ENCODE measurements at regions not wholly inside any gene's neighbourhood (a gene's known extent, or its start where the extent isn't known, plus 50 kb on each side); places are given as distances from the start of the nearest gene placed in this dataset.

- ATAC-seq (replicated peaks) (no peak), DNase-seq (no peak)
- Mint-ChIP-seq H3K27ac (no peak overlapping the region), H3K36me3 (no peaks in the 10 kb centered on the region), H3K9me3 (no peaks in the 10 kb centered on the region), H3K4me1 (no peaks in the 10 kb centered on the region), H3K27me3 (no peaks in the 10 kb centered on the region), H3K4me3 (no peak overlapping the region)
These were observed 387.1 kb downstream of the IPMK start for GRCh38 chr10:57880446-57881227.

DNA sequence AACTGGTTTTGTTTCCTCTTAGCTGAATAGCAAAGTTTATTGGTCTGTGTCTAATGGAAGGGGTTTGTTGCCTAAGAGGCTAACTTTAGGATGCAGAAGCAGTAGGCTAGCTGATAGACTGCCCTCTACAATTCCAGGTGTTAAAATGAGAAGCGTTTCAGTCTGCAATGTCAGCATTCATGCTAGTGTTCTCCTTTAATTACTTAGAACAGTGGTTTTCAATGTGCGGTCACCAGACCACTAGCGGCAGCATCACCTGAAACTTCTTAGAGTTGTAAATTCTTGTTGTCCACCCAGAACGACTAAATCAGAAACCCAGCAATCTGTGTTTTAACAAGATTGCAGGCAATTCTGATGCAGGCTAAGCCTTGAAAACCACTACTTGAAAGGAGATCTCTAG is 392.9 kb downstream of the IPMK start:
- H3K27me3 Mint-ChIP-seq = no peaks in the 10 kb centered on the region
- no peak overlapping the region for H3K4me3 Mint-ChIP-seq
- H3K27ac Mint-ChIP-seq = no peak overlapping the region
- peaks cover 0 to 4% of the 10 kb centered on the region in 2 donors for H3K9me3 Mint-ChIP-seq
- no peaks in the 10 kb centered on the region for H3K36me3 Mint-ChIP-seq
- ATAC-seq (replicated peaks) = no peak
- no peaks in the 10 kb centered on the region for H3K4me1 Mint-ChIP-seq
- no peak for DNase-seq

GRCh38 chr10:57867241-57867640 is 400.5 kb downstream of the IPMK start:
- Mint-ChIP-seq H3K4me1 (no peaks in the 10 kb centered on the region), H3K36me3 (no peaks in the 10 kb centered on the region), H3K9me3 (peaks cover 1 to 4% of the 10 kb centered on the region in 2 donors), H3K27ac (no peak overlapping the region), H3K4me3 (no peak overlapping the region), H3K27me3 (no peaks in the 10 kb centered on the region)
- ATAC-seq (replicated peaks) = no peak
- no peak for DNase-seq

DNA sequence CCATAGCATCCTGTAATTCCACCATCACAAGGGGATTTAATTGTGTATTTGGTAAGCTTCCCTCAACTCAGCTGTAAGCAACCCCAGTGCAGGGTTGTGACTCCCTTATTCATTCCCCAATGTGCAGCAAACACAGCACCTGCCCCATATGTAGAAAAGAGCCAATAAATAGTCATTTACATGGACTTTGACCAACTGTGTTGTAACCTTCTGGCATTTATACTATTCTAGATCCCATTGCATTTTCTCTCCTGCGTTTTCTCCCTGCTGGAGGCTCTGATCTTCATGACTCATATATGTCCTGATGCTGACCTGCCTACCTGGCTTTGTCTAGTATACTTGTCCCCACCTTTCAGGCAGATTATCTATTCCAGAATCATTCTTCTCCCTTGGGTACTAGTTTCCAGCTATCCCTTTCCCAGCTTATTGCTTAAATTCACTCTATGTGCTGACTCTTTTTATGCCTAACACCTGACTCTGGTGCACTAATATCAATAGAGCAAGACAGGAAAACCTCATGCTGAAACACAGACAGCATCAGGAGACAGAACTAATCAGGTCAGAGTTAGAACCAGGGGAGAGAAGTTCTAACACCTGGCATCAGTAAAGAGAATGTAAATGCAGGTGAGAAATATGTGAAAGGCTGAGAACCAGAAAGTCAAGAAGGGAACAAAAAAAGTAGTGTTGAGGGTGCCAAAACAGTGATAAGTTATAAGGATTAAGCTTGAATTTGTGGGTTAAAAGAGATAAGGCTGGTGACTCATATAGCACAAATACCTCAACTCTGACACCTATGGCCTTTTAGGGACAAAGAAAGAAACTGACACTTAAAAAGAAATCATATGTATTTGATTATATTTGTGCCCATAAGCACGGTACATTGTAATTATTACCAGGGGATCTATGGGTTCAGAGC is 402.7 kb downstream of the IPMK start:
- no peaks in the 10 kb centered on the region for H3K36me3 Mint-ChIP-seq
- H3K4me3 Mint-ChIP-seq = no peak overlapping the region
- H3K27ac Mint-ChIP-seq = no peak overlapping the region
- DNase-seq = no peak
- peak in 1 of 2 donors; percentile 16 for ATAC-seq (replicated peaks)
- H3K9me3 Mint-ChIP-seq = peaks cover 0 to 1% of the 10 kb centered on the region in 2 donors
- no peaks in the 10 kb centered on the region for H3K27me3 Mint-ChIP-seq
- H3K4me1 Mint-ChIP-seq = no peaks in the 10 kb centered on the region

DNA sequence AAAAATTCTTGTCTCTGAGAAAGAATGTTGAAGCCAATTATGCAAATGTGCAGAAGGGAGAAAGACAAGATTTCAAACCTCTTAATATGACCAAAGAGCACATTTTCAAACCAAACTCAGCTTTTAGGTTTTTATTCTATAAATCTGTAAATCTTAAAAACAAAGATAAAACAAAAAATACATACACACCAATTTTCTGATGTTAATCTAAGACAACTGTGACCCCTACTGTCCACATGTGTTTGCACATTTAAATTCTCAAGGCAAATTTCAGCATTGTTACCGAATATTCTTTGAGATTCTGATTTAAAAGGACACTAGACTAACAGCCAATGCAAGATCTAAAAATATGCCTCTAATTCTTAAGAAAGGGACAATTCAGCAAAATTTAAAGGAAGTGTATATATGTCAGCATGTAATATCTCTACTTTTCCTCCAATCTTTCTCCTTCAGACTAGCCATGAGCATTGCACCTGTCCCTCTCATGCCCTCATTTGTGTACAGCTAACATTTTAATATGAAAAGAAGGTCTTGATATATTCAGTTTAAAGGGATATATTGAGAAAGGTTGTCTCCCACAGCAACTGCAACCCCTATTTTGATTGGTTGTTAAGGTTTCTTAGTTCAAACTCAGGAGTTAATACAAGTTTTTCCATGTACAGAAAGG is 417.9 kb downstream of the IPMK start:
- H3K27me3 Mint-ChIP-seq = no peaks in the 10 kb centered on the region
- ATAC-seq (replicated peaks) = no peak
- no peak overlapping the region for H3K4me3 Mint-ChIP-seq
- H3K36me3 Mint-ChIP-seq = no peaks in the 10 kb centered on the region
- no peaks in the 10 kb centered on the region for H3K9me3 Mint-ChIP-seq
- no peak overlapping the region for H3K27ac Mint-ChIP-seq
- H3K4me1 Mint-ChIP-seq = no peaks in the 10 kb centered on the region
- no peak for DNase-seq

GRCh38 chr10:57846307-57847065 is 421.2 kb downstream of the IPMK start:
- no peak overlapping the region for H3K27ac Mint-ChIP-seq

DNA sequence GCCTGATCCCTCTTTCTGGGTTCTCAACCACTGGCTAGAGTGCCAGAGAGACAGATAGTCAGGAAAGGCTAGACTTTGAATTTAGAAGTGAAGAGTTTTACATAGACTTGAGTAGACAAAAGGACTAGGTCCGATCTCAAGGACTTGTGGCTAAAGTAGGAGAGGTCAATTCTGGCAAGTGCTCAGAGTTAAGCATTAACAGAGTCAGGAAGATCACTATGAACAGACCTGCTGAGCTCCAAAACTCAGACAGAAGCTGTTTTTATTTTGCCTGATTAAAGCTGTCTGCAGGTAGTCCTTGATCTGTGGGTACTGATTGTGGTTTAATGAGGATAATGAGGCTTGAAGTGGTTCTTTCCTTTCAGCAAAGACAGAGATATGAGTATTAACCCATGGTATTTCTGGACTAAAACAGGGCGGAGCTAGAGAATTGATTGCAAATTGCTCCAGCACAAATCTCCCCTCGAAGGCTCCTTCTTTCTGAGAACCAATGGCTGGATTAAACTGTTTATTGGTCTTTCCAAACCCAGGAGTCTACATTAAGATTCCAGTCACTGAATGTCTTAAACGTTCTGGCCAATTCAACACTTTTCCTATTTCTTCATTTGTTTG is 423.2 kb downstream of the IPMK start:
- Mint-ChIP-seq H3K27ac (no peak overlapping the region), H3K4me3 (no peak overlapping the region), H3K9me3 (peaks cover 4 to 9% of the 10 kb centered on the region in 2 donors), H3K36me3 (no peaks in the 10 kb centered on the region), H3K4me1 (no peaks in the 10 kb centered on the region), H3K27me3 (no peaks in the 10 kb centered on the region)
- DNase-seq = no peak
- ATAC-seq (replicated peaks) = no peak

More at GRCh38 chr10:57846307-57847065, 421.2 kb downstream of the IPMK start:
- Mint-ChIP-seq H3K36me3 (no peaks in the 10 kb centered on the region), H3K27me3 (no peaks in the 10 kb centered on the region), H3K4me3 (no peak overlapping the region), H3K4me1 (no peaks in the 10 kb centered on the region), H3K9me3 (no peaks in the 10 kb centered on the region)
- ATAC-seq (replicated peaks) (no peak), DNase-seq (no peak)

DNA sequence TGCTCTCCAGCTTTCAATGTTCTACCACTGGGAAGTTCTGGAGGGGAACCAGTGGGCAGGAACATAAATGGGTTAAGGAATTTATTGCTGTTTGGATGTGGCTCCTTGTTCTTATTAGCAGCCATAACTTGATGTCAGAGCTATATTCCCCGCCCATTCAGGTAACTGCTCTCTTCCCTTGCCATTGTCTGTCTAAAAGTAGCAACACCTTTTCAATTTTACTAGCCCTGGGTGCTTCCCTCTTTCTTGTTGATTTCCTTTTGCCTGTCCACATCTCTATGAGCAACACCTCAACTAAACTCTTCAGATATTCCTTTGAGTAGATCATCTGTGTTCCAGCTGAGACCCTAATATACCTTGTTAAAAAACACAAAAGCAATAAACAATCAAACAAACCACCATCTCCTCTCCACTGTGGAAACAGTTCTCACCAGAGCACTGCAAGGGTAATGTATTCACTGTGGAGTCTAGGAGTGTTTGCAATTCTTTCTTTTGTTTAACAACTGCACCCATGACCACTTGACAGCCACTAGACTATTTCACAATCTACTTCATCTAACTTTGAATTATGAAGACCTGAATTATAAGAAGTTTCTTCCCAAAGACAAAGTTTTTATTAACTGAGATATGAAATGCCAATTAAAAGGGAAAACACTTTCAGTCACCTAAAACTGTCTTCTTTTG is 436.7 kb downstream of the IPMK start:
- H3K4me3 Mint-ChIP-seq = no peak overlapping the region
- H3K36me3 Mint-ChIP-seq = no peaks in the 10 kb centered on the region
- no peak for DNase-seq
- H3K27ac Mint-ChIP-seq = no peak overlapping the region
- no peaks in the 10 kb centered on the region for H3K4me1 Mint-ChIP-seq
- H3K9me3 Mint-ChIP-seq = no peaks in the 10 kb centered on the region
- no peaks in the 10 kb centered on the region for H3K27me3 Mint-ChIP-seq
- no peak for ATAC-seq (replicated peaks)

GRCh38 chr10:57825015-57825414 is 442.7 kb downstream of the IPMK start:
- ATAC-seq (replicated peaks) (no peak), DNase-seq (no peak)
- Mint-ChIP-seq H3K27me3 (no peaks in the 10 kb centered on the region), H3K4me3 (no peak overlapping the region), H3K9me3 (peaks cover 0 to 4% of the 10 kb centered on the region in 2 donors), H3K36me3 (no peaks in the 10 kb centered on the region), H3K4me1 (no peaks in the 10 kb centered on the region), H3K27ac (no peak overlapping the region)

DNA sequence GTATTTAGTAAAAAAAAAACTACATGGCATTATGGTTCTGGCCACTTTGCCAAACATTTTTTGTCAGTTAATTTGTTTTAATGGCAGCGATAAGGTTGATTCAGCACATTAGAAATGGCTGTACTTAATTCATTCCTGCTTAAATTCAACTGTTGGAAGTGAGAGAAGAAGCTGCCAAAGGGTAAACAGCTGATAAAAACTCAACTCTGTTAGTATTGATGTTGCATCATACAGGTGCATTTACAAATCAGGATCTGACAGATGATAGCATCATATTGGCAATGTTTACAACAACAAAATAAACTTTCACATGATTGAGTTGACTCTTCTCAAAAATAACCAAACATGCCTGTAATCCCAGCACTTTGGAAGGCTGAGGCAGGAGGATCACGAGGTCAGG is 444.3 kb downstream of the IPMK start:
- DNase-seq (no peak), ATAC-seq (replicated peaks) (no peak)
- H3K4me3 Mint-ChIP-seq = no peak overlapping the region
- H3K4me1 Mint-ChIP-seq = no peaks in the 10 kb centered on the region
- no peaks in the 10 kb centered on the region for H3K27me3 Mint-ChIP-seq
- H3K27ac Mint-ChIP-seq = no peak overlapping the region
- peaks cover 0 to 4% of the 10 kb centered on the region in 2 donors for H3K9me3 Mint-ChIP-seq
- H3K36me3 Mint-ChIP-seq = no peaks in the 10 kb centered on the region

- Mint-ChIP-seq H3K4me1 (no peaks in the 10 kb centered on the region), H3K27me3 (no peaks in the 10 kb centered on the region), H3K36me3 (no peaks in the 10 kb centered on the region), H3K9me3 (peaks cover 0 to 4% of the 10 kb centered on the region in 2 donors), H3K4me3 (no peak overlapping the region), H3K27ac (no peak overlapping the region)
- ATAC-seq (replicated peaks) = no peak
- DNase-seq = no peak
These were observed 444.7 kb downstream of the IPMK start for GRCh38 chr10:57822965-57823364.

DNA sequence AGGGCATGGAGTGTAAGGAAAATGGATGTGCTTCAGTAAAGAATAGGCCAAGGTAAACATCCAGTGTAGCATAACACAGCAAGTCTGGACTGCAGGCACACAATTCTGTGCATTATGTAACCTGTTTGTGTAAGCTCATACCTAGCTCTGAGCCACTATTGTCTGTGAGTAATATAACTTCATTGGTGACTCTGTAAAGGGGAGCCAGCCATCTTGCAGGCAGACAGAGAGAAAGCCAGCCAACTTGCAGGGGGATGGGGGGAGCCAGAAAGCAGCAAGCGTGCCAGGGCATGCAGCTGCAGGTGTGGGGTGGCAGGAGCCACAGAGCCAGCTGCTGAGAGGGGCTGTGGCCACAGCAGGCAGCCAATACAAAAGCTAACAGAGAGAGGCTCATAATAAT is 449.2 kb downstream of the IPMK start:
- ATAC-seq (replicated peaks) = no peak

DNA sequence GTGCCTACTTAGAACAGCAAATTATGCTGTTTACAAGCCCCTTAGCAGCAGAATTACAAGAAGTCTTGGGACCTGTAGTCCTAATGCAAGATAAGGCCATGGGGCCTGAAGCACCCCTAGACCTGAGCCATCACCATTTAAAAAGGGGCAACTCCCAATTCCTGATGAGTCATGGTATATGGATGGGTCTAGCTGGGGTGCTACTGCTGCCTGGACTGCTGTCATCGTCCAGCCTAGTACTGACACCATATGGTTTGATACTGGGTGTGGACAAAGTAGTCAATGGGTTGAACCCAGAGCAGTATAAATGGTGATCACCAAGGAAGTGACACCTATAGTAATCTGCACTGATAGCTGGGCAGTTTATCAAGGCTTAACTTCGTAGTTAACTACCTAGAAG is 450.0 kb downstream of the IPMK start:
- H3K4me3 Mint-ChIP-seq = no peak overlapping the region

More for the DNA sequence above, 449.2 kb downstream of the IPMK start:
- Mint-ChIP-seq H3K36me3 (no peaks in the 10 kb centered on the region), H3K4me1 (no peaks in the 10 kb centered on the region), H3K27ac (no peak overlapping the region), H3K9me3 (peaks cover 0 to 2% of the 10 kb centered on the region in 2 donors), H3K27me3 (no peaks in the 10 kb centered on the region), H3K4me3 (no peak overlapping the region)
- no peak for DNase-seq

More for the DNA sequence above, 450.0 kb downstream of the IPMK start:
- Mint-ChIP-seq H3K27me3 (no peaks in the 10 kb centered on the region), H3K36me3 (no peaks in the 10 kb centered on the region), H3K9me3 (peaks cover 0 to 2% of the 10 kb centered on the region in 2 donors), H3K4me1 (no peaks in the 10 kb centered on the region), H3K27ac (no peak overlapping the region)
- ATAC-seq (replicated peaks) (no peak), DNase-seq (no peak)
